DMS153 treated with DMSO at 0.1 percent for 48 hours (cell line): ENCODE measurements at regions not wholly inside any gene's neighbourhood (a gene's known extent, or its start where the extent isn't known, plus 50 kb on each side); places are given as distances from the start of the nearest gene placed in this dataset.

Source experiments
- DNase-seq: peaks from one replicate; lab custom pipeline; 2025; ENCODE audit not compliant: unreplicated experiment; lab: John Stamatoyannopoulos, UW

DNA sequence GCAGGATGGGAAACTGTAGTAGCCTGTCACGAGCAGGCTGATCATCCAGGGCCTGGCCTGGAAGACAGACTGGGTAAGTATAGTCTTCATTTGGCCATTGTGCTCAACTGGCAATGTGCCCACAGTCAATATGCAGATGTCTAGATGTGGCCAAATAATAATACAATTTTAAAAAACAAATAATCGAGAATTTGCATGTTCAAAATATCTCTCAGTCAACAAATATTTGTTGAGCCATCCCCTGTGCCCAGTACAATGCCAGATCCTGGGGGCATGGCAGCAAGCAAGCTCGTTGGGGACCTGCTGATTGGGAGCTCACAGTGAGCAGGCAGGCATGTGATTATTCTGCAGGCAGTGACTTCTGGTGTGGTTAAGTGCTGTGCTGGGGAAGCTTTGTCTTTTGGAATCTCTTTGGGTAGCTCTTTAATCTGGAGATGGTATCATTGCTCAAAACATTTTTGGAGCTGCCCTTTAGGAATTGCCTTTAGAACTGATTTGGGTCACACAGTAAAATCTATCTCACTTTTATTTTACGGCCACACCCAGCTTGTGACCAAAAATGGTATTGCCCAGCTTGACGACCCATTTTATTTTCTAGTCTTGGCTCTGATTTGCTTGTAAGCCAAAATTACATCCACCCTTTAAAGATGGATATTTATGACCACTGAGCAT, 92.2 kb downstream of the PLCE1 start:
- DNase-seq, result no peak

DNA sequence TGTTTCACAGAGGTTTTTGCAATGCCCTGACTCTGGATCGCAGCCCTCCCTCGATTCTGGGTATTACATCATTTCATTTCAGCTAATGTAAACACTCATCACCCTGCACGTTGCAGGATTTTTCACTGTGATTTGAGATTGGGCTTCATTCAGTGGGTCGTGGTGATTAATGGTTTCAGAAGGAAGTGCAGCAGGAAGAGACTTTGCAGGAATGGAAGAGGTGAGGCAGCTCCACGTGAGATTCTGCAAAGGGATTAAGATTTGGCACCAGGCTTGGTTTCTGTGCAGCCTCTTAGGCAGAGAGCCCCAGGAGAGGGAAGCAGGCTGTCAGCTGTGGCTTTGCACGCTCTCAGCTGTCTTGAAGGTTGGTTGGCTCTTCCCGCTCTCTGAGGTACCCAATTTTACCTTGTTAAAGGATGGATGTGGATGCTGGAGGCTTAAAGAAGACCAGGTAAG, 95.2 kb downstream of the PLCE1 start:
- DNase-seq, result peak; percentile 17

DNA sequence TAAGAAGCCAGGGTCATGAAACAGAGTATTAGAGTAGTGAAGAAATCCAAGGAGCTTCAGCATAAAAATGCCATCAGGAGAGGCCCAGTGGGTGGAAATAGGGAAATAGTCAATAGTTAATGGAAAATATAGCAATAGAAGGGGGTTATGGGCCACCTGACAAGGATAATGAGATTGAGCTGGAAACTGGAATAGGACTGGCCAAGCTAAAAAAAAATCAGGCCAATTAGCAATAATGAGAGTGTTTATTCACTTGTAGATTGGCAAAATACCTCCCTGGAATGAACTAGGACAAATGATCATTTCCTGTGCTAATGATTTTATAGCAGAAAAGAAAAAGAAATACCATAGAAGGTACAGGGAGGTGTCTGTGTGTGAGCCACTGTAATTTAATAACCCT, 97.9 kb downstream of the PLCE1 start:
- no peak for DNase-seq

DNA sequence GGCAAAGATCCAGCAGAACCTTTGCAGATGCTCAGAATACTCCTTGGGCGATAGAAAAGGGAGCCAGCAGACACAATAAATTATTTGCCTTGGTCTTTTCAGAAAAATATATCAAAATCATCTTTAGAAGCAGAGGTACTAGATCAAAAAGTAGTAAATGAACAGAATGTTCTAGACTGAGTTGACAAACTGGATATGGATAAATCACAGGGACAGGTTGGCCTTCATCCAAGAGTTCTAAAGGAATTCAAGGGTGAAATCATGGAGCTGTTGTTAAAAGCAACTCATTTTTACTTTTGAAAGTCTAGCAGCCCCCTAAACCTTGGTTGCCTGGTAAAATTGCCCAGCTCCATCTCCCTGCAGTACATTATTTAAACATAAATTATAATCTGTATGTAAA, 99.1 kb downstream of the PLCE1 start:
- DNase-seq, result no peak

DNA sequence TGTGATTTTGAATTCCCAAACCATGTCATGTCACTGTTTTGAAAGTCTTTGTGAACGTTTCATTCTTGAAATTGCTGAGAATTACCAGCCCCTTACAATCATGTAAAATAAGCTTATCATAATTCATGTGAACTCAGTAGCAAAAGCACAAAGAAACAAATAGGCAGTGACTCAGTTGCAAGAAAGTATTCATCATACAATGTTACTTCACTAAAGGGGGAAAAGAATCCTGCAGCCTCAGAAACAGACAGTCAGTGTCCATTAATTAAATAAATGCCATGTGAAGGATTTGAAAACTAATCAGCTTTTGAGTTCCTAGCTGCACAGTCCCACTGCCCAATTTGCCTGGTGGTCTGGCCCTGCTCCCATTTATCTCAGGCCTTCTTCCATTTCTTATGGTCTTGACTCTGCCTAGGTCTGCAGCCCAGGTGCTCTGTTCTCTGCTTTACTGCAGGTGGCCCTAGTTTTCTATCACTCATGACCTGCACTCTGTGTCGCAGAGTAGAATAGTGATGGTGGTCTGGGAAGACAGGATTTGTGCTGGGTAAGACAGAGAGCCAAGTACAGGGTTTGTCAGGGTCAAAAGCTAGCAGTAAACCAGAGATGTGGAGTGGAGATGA, 99.7 kb downstream of the PLCE1 start:
- no peak for DNase-seq

DNA sequence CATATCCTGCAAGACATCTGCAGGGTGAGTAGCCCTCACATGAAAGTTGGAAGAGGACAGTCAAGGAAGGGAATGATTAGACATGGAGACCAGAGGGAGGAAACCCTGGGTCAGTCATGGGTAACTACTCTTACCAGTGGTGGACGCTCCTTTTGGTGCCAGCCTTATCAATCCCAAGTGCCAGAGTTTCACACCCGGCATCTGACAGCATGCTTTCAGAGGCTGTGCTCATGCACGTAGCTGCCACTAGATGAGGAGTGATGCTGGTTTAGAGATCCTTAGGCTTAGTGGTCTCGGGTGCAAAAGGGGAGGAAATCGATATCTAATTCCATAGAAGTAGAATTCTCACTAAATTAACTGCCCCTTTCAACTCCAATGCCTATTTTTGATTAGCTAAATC, 100.8 kb downstream of the PLCE1 start:
- no peak for DNase-seq

DNA sequence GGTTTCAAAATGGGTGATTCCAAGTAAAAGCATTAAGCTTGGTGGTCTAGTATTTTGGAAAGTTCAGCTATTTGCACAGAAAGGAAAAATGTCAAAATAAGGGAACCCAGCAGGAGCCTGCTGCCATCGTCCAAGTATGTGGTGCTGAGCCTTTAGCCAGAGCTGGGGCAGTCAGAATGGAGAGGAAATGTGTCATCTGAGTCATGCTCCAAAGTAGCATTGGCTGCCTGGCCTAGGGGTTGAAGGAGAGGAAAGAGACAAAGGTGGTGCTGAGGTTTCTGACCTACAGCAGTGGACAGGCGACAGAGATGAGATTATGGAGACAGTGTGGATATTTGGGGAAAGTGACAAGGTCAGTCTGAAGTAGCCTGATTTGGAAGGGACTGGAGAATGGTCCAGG, 103.9 kb downstream of the PLCE1 start:
- DNase-seq, result no peak

DNA sequence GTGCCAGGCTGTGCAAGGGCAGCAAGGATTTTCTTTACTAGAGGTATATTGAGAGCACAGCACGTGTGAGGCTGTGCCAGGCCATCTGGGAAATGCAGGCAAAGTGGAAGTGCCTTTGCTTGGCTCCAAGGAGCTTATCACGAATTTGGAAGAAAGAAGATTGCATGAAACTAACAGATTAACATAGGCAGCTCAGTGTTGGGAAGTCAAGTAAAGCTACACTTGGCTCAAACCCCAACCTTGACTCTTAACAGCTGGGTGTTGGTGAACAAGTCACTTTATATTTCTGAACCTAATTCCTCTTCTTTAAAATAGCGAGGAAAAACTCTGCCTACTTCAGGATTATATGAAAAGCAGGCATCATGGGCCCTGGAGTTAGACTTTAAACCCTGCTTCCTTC, 105.2 kb downstream of the PLCE1 start:
- no peak for DNase-seq

DNA sequence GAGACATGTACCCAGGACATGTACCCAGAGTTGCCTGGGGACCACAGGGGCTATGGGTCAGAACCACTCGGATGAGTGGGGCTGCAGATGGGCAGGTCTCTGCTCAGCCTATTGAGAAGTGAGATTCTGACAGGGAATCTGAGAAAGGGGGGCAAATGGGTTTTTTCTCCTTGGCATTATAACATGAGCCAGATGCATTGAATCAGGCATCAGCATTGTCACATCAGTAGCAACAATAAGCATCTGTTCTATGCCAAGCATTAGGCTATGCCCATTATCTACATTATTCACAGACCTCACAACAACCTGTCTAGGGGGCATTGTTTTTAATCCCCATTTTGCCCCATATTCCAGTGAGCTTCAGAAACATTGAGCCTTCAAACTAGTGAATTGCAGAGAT, 108.2 kb downstream of the PLCE1 start:
- DNase-seq, result no peak

DNA sequence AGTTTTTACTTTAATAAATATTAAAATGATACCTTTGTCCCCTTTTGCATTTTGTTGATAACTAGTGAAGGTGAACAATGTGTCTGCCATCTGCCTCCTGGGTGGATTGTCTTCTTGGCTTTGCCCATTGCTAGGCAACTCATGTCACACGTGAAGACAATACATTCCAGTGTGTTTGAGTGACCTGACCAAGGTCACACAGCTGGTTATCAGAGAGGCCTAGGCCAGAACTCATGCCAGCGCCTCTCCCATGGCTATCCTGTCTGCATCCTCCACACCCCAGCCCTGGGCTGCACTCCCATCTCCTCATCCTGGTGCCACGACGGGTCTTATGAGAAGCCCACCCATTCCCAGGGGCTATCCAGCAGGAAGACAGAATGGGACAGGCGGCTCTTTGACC, 108.7 kb downstream of the PLCE1 start:
- DNase-seq, result no peak

DNA sequence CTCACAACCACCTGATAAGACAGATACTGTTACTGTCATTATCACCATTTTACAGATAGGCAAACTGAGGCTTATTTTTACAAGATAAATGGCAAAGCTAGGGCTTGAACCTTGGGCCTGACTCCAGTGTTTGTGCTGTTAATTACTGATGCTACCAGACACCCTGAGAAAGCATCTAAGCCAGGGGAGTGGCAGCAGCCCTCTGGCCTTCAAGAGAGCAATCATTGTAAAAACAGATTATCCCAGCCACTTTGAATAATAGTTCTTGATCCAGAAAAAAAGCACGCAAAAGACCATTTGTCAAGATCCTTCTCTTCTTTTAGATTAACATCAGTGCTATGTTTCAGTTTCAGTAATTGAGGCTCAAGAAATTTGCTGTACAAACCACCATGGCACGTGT, 109.5 kb downstream of the PLCE1 start:
- DNase-seq, result no peak

DNA sequence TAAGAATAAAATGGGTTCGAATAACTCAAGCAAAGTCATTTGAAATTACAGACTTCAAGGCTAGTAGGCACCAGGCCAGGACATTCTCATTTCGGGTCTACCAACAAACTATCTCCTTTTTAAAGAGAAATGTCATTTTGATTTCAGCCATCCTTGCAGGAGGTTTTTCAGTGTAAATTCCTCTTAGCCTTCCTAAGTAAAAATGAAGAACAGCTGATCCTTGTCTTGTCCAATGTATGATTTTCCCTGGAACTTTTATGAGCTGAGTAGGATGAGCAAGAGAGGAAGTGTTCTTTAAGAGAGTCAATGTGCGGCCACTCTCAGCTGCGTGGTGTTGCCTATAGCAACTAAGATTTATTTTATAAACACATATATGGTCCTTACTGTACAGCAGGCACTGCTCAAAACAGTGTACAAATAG, 110.1 kb downstream of the PLCE1 start:
- no peak for DNase-seq

DNA sequence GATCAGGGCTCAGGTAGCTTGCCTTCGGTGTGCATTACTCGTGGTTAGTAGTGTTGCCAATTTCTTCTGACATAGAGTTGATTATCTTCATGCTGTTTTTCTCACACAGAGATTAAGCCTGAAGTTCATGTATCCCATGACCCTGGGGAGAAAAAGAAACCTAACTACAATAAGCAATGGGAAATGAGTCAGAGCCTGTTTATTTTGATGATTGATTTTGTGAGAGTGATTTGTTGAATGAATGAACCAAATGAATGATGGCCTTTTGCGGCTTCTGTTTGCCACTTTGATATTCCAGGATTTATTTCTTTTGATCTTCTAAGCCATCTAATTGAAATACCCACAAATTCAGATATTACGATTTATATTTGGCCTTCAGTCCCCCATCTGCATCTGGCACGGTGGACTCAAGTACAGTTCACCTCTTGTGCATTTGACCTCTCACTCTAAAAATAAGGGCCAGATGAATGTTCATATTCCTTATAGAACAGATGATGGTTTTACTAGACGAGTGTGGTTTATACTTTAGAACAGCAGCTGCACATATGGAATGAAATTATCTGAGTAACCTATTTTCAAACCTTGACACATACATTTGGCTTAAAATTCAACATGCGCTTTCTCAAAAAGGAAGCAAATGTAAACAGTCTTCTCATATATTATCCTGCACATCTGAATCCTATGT, 110.7 kb downstream of the PLCE1 start:
- no peak for DNase-seq

DNA sequence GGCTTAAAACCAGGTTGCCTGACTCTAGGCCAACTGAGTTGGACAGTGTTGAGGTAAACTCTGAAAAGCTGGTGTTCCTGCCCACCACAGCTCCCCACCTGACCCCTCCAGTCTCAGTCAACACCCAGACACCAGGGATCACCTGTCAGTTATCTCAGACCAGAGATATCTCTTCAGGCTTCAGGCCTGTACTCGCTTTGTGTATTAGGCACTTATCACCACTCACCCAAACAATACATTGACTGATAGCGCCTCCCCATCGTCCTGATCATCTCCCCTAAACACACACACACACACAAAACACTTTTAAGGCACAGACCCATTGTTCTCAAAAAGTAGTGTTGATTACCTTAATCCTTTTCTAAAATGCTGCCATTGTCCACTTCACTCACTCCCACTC, 111.5 kb downstream of the PLCE1 start:
- DNase-seq, result no peak

DNA sequence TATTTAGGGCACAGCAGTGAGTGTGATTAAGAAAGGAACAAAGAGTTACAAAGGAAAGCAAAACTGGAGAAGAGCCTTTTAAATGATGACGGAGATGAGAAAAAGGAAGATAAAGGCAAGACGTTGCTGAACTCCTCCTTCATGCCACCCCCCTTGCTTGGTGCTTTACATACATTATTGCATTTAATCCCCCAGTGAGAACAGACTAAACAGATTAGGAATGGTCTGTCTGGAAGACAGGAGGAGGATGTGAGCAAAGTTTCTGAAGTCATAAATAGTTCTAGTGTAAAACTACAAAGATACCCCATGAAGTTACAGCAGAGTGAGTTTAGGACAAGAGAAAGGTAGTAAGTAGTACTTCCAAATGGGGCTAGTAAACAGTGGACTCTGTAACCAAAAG, 113.5 kb downstream of the PLCE1 start:
- DNase-seq, result no peak

DNA sequence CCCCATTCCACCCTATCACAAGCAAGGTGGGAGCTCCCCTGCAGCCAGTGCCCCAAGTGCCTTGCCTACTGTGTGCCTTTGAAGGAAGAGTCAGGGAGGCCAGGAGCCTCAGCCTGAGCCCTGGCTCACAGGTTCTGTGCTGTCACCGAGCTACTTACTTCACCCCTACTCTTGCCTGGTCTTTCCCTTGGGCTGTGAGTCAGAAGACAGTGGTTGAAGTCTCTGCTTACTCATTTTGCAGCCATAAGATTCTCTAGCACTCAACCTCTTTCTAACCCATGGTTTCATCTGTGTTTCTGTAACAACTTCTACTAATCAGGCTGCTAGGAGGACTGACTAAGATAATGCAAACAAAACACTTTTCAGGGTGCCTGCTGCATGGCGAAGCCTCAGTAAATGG, 114.5 kb downstream of the PLCE1 start:
- DNase-seq, result no peak

DNA sequence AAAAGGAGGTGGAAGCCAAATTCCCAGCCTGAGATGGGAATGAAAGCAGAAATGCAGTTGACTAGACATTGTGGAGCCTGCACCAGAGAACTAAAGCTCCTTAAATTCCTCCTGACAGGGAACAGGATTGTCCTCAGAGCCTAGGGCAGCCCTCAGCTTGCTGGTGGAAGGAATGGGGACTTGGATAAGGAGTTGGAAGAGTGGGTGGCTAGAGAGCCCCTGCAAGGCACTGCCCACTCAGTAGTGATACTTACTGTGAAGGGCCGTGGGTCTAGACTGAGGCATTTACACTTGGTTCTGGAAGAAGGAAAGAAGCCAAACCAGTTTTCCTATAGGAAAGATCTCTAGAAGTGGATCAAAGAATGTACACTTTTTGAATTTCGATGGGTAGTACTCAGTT, 117.6 kb downstream of the PLCE1 start:
- DNase-seq, result no peak

DNA sequence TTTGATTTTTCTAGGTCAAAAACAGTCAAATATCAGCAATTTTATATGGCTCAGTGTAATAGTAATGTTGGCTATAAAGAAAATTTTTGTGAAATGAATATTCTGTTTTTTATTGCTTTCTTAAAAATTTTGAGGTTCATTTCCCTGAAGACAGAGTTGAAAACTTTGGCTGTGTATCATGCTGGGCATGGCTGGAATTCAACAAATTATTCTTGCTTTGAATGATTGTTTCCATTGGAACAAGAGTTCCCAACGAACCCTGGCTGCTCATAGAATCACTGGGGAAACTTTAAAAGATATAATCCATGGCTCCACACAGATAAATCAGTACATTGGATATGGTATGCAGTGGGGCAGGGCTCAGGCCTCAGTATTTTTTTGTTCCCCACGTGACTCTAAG, 118.6 kb downstream of the PLCE1 start:
- DNase-seq, result no peak

DNA sequence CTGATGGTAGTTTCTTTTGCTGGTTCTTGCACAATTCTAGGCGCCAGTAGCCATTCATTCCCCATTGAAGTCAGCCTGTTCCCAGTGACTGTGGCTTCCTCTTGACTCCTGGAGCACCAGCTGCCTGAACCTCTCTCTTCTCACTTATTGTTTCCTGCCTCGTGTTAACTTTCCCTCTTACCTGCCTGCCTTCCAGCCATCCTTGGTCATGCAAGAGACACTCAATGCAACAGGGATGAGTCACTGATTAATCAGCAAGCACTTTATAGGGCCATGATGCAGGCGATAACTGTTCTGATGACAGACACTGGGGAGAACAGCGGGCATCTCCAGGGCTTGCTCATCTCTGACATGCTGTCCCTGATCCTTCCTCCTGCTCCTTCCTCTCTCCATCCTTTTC, 122.0 kb downstream of the PLCE1 start:
- DNase-seq, result no peak

DNA sequence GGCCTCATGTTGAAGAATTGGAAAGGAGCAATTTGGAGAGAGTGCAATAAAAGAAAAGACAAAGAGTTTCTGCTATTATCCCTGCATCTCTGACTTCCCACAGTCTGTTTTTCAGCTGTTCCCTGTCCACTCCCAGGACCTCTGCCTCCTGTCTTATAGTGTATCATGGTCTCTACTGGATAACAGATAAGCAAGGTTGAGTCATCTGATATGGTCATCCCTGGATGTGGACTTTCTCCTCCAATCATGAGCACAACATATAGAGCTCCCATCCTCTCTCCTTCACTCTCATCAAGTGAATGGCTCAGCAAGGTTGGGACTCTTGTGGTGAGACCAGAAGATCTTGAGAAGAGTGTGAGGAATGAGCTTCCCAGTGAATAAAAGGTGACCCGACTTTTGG, 123.1 kb downstream of the PLCE1 start:
- no peak for DNase-seq

DNA sequence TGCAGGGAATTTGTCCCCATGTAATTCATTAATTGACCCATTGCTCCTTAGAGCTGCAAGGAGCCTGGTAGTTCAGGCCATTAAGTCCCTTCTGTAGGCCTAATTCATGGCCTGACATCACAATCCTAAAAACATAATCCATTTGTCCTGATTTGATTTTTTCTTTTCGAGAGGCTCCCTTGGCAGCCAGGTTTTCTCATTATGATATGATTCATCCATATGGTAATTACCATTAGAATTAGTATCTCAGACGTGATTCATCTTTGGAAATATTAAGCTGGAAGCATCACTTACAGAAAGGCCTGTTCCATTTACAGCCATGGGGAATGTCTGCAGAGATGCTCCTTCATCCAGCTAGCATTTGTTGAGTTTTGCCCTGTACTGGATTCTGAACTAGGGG, 128.5 kb downstream of the PLCE1 start:
- DNase-seq, result no peak

DNA sequence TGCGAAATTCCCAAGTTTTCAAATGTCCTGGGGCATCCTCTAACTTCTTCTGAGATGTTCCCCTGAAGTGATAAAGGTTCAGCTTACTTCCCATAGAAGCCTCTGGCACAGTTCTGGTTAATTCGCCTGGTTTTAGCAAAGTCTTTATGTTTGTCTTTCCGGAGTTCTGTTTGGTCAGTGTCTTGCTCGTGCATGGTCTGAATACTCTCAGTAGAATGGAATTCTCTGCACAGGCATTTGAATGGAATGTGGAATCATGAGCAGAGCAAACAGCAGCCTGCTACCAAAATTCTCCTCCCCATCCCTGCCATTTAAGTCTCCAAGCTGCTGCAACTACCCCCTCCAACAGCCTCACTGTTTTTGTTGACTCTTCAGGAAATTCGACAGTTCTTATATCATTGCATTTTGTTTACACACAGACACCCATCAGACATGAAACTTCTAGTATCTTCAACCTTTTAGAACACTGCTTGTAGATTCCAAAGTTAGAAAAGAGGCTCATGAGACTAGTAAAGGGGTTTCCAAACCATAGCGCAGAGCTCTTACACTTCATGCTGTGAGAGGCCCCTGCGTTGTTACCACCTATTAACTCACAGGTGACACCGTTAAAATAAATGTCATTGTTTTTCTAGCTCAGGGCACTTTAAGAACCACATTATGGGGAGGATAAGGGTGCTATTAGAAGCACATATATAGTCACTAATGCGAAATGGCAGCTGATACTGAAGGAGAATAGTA, 129.7 kb downstream of the PLCE1 start:
- no peak for DNase-seq
